DOHH2 (cell line): ENCODE measurements at regions not wholly inside any gene's neighbourhood (a gene's known extent, or its start where the extent isn't known, plus 50 kb on each side); places are given as distances from the start of the nearest gene placed in this dataset.

Experiments used
- H3F3A ChIP-seq: fragments of 200-600 bp; sonication (generic), shearing (Covaris generic); 2 replicates; pipeline ENCODE4 v1.6.0; 2016; ENCODE audit warnings: antibody characterized with exemption, mild to moderate bottlenecking; ENCODE audit not compliant: control insufficient read depth, insufficient read depth
- H3K27ac ChIP-seq: fragments of 200-600 bp; sonication (generic); 2 replicates; pipeline ENCODE4 v1.5.1; 2014; ENCODE audit warnings: low read depth, mild to moderate bottlenecking, low read length, moderate library complexity
- H3K27me3 ChIP-seq: fragments of 200-600 bp; sonication (generic); 2 replicates; pipeline ENCODE4 v1.6.1; 2014; ENCODE audit warnings: mild to moderate bottlenecking, low read length, mixed read lengths; ENCODE audit not compliant: control insufficient read depth
- H3K36me3 ChIP-seq: fragments of 200-600 bp; sonication (generic); 2 replicates; pipeline ENCODE4 v1.6.1; 2014; ENCODE audit warnings: mild to moderate bottlenecking, low read length, moderate library complexity, mixed read lengths; ENCODE audit not compliant: control insufficient read depth
- H3K4me1 ChIP-seq: fragments of 200-600 bp; sonication (generic); 2 replicates; pipeline ENCODE4 v1.6.1; 2014; ENCODE audit warnings: mild to moderate bottlenecking, low read length, mixed read lengths; ENCODE audit not compliant: control insufficient read depth
- H3K4me2 ChIP-seq: fragments of 200-600 bp; sonication (generic); 2 replicates; pipeline ENCODE4 v1.6.0; 2014; ENCODE audit warnings: mild to moderate bottlenecking, low read length, moderate library complexity
- H3K4me3 ChIP-seq: fragments of 200-600 bp; sonication (generic); 2 replicates; pipeline ENCODE4 v1.5.1; 2014; ENCODE audit warnings: mild to moderate bottlenecking, low read length, mixed read lengths
- H3K79me2 ChIP-seq: fragments of 200-600 bp; sonication (generic); 2 replicates; pipeline ENCODE4 v1.6.1; 2014; ENCODE audit warnings: mild to moderate bottlenecking, low read length, mixed read lengths; ENCODE audit not compliant: control insufficient read depth
- H3K9me2 ChIP-seq: fragments of 200-600 bp; sonication (generic); replicated peaks from 2 replicates; pipeline ENCODE4 v1.6.1; 2014; ENCODE audit warnings: mild to moderate bottlenecking, low read length, mixed read lengths; ENCODE audit not compliant: control insufficient read depth
- H3K9me3 ChIP-seq: fragments of 200-600 bp; sonication (generic); 2 replicates; pipeline ENCODE4 v1.6.1; 2014; ENCODE audit warnings: antibody characterized with exemption, low read length, mixed read lengths; ENCODE audit not compliant: control insufficient read depth, insufficient read depth
- H4K20me1 ChIP-seq: fragments of 200-600 bp; sonication (generic); 2 replicates; pipeline ENCODE4 v1.6.0; 2014; ENCODE audit warnings: low read depth, mild to moderate bottlenecking, antibody characterized with exemption, low read length, moderate library complexity; ENCODE audit not compliant: control insufficient read depth, insufficient read depth
- EZH2phosphoT487 ChIP-seq: fragments of 200-600 bp; sonication (generic); IDR thresholded peaks from 2 replicates; pipeline ENCODE4 v1.6.1; 2017; ENCODE audit warnings: borderline replicate concordance, mild to moderate bottlenecking, antibody characterized with exemption, low read length, moderate library complexity, mixed read lengths
- TF ChIP-seq, protein P1 (sequence below): fragments of 200-600 bp; sonication (generic); IDR thresholded peaks from one replicate; pipeline ENCODE4 v1.5.1; 2014; ENCODE audit warnings: antibody characterized with exemption, mild to moderate bottlenecking, low read depth, low read length; ENCODE audit not compliant: poor library complexity, severe bottlenecking

DNA sequence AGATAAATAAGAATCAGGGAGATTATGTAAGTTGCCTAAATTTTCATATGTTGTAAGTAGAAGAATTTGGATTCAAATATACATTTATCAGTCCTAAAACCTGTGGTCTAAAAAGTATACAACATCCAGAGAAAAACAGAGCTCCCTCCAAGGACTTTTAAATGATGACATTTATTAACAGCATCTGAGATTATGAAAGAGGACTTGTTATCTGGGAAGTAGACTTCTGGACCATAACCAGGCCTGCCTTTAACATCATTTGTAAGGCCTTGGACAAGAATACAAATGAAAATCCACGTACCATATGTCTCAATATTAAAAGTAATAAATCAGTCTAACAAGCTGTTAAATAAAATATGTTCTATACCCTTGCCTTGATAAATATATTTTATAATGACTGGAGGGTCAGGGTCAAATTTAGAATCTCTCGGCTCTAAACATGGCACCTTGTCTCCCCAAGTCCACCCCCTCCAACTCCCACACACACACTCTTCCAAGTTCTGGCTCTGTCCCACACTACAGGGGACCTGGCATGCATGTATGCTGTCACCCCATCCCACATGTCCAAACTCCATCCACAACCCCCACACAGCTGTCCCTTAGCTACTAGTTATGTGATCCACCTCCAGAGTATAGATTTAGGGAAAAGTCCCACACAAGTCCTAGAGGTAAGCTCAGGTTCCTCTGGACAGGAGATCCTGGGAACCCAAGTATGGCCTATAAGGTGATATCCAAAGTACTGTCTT is 382.6 kb downstream of the CDH2 start:
- Histone ChIP-seq H3K4me1 (no peaks in the 10 kb centered on the region), H3K79me2 (no peaks in the 10 kb centered on the region), H3K36me3 (no peaks in the 10 kb centered on the region), H3K9me2 (no peaks in the 10 kb centered on the region), H3F3A (no peaks in the 10 kb centered on the region), H3K9me3 (no peaks in the 10 kb centered on the region), H3K4me3 (no peak overlapping the region), H3K27me3 (no peaks in the 10 kb centered on the region), H3K27ac (no peak overlapping the region), H3K4me2 (no peak overlapping the region), H4K20me1 (no peaks in the 10 kb centered on the region)
- TF ChIP-seq EZH2phosphoT487: no peak
- TF ChIP-seq, protein P1, sequence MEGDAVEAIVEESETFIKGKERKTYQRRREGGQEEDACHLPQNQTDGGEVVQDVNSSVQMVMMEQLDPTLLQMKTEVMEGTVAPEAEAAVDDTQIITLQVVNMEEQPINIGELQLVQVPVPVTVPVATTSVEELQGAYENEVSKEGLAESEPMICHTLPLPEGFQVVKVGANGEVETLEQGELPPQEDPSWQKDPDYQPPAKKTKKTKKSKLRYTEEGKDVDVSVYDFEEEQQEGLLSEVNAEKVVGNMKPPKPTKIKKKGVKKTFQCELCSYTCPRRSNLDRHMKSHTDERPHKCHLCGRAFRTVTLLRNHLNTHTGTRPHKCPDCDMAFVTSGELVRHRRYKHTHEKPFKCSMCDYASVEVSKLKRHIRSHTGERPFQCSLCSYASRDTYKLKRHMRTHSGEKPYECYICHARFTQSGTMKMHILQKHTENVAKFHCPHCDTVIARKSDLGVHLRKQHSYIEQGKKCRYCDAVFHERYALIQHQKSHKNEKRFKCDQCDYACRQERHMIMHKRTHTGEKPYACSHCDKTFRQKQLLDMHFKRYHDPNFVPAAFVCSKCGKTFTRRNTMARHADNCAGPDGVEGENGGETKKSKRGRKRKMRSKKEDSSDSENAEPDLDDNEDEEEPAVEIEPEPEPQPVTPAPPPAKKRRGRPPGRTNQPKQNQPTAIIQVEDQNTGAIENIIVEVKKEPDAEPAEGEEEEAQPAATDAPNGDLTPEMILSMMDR: no peak

DNA sequence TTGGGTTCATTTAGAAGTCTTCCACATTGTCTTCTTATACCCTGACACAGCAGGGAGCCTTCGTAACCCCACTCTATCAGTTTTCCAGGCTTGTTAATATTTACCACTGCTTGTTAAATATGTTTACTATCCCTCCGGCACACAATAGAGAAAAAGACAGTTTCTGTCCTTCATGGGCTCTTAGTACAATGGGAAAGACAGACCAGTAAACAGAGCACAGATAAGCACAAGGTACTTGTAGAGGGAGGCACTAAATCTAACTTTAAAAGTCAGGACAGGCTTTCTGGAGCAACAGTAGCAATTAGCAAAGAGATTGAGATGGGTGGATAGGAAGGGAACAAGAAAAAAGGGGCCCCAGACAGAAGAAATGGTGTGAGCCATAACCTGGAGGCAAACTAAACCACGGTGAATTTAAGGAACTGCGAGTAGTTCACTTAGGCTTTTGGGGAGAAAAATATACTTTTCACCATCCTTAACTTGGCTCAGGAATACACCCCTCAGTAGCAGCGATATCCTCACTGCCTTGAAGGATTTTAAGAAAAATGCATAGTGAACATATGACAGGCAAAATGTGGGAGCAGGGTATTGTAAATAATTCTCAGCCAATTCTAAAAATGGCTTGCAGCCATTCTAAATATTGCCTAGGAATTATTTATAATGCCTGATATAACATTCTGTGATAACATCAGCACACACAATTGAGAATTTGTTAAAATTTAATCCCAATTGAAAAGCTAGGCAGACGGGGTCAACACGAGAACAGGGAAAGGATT is 383.7 kb downstream of the CDH2 start:
- Histone ChIP-seq H3K4me2 (no peak overlapping the region), H3F3A (no peaks in the 10 kb centered on the region), H3K9me2 (no peaks in the 10 kb centered on the region)

DNA sequence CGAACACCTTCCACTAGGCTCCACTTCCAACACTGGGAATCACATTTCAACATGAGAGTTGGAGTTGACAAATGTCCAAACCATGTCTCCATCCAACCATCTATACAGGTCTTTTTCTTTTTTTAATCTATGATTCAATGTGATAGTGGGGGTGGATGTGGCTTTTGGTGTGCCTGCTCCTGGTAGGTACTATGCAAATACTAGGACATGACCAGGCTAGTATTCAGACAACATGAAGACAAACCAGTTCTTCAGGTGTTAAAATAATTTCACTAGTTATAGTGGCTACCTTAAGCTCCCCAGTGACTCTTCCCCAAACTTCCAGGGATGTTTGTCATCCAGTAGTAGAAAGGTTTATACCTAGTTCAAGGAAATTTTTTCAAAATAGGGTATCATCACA is 387.5 kb downstream of the CDH2 start:
- Histone ChIP-seq H3K27ac (no peak overlapping the region), H3K4me1 (no peaks in the 10 kb centered on the region), H3K4me3 (no peak overlapping the region), H3K27me3 (no peaks in the 10 kb centered on the region), H3K36me3 (no peaks in the 10 kb centered on the region), H3K9me2 (no peaks in the 10 kb centered on the region), H3K79me2 (no peaks in the 10 kb centered on the region), H3K4me2 (no peak overlapping the region), H3F3A (no peaks in the 10 kb centered on the region), H4K20me1 (no peaks in the 10 kb centered on the region), H3K9me3 (peaks cover 5% of the 10 kb centered on the region; the same call in 1 of the 2 replicates)
- TF ChIP-seq, protein P1: no peak
- no peak for TF ChIP-seq EZH2phosphoT487

More for the DNA sequence above, 383.7 kb downstream of the CDH2 start:
- Histone ChIP-seq H3K27me3 (no peaks in the 10 kb centered on the region), H3K79me2 (no peaks in the 10 kb centered on the region), H3K9me3 (no peaks in the 10 kb centered on the region), H3K4me3 (no peak overlapping the region), H3K4me1 (no peaks in the 10 kb centered on the region), H3K36me3 (no peaks in the 10 kb centered on the region), H3K27ac (no peak overlapping the region), H4K20me1 (no peaks in the 10 kb centered on the region)
- no peak for TF ChIP-seq EZH2phosphoT487
- TF ChIP-seq, protein P1: no peak
